ENCODE measurements at regions not wholly inside any gene's neighbourhood (a gene's known extent, or its start where the extent isn't known, plus 50 kb on each side); places are given as distances from the start of the nearest gene placed in this dataset.

- peak; percentile 45 for DNase-seq (ENCODE audit: low spot score)
Measured at GRCh38 chr10:10782603-10783002, 235.1 kb upstream of the CELF2 start.

- DNase-seq (ENCODE audit: low spot score) = no peak
Measured at GRCh38 chr10:10785627-10786026, 232.0 kb upstream of the CELF2 start.

- DNase-seq (ENCODE audit: low spot score) = no peak
Measured at GRCh38 chr10:10786109-10787090, 231.3 kb upstream of the CELF2 start.

GRCh38 chr10:10787586-10787985 is 230.1 kb upstream of the CELF2 start:
- DNase-seq (ENCODE audit: low spot score) = no peak

GRCh38 chr10:10788761-10789160 is 228.9 kb upstream of the CELF2 start:
- no peak for DNase-seq (ENCODE audit: low spot score)

GRCh38 chr10:10791869-10792268 is 225.8 kb upstream of the CELF2 start:
- DNase-seq (ENCODE audit: low spot score) = no peak

- peak; percentile 15 for DNase-seq (ENCODE audit: low spot score)
Measured at GRCh38 chr10:10792681-10793080, 225.0 kb upstream of the CELF2 start.

GRCh38 chr10:10794046-10794445 is 223.6 kb upstream of the CELF2 start:
- no peak for DNase-seq (ENCODE audit: low spot score)

GRCh38 chr10:10794791-10795191 is 222.9 kb upstream of the CELF2 start:
- peak; percentile 69 for DNase-seq (ENCODE audit: low spot score)

GRCh38 chr10:10796061-10796773 is 221.5 kb upstream of the CELF2 start:
- no peak for DNase-seq (ENCODE audit: low spot score)

GRCh38 chr10:10796774-10797415 is 220.8 kb upstream of the CELF2 start:
- DNase-seq (ENCODE audit: low spot score) = no peak

GRCh38 chr10:10797513-10797912 is 220.2 kb upstream of the CELF2 start:
- no peak for DNase-seq (ENCODE audit: low spot score)

- no peak for DNase-seq (ENCODE audit: low spot score)
Measured at GRCh38 chr10:10798102-10798863, 219.4 kb upstream of the CELF2 start.

- no peak for DNase-seq (ENCODE audit: low spot score)
Measured at GRCh38 chr10:10798864-10799192, 218.8 kb upstream of the CELF2 start.

GRCh38 chr10:10800961-10801360 is 216.7 kb upstream of the CELF2 start:
- DNase-seq (ENCODE audit: low spot score) = no peak

GRCh38 chr10:10803278-10803677 is 214.4 kb upstream of the CELF2 start:
- no peak for DNase-seq (ENCODE audit: low spot score)

- no peak for DNase-seq (ENCODE audit: low spot score)
Measured at GRCh38 chr10:10804061-10804460, 213.6 kb upstream of the CELF2 start.

GRCh38 chr10:10804998-10805740 is 212.5 kb upstream of the CELF2 start:
- no peak for DNase-seq (ENCODE audit: low spot score)

- no peak for DNase-seq (ENCODE audit: low spot score)
Measured at GRCh38 chr10:10807106-10807505, 210.6 kb upstream of the CELF2 start.

- DNase-seq (ENCODE audit: low spot score) = no peak
Measured at GRCh38 chr10:10811562-10811961, 206.1 kb upstream of the CELF2 start.

GRCh38 chr10:10813656-10814055 is 204.0 kb upstream of the CELF2 start:
- no peak for DNase-seq (ENCODE audit: low spot score)

Measured in SW480 (cell line).